BLaER1 treated with 17β-estradiol and CSF1 and Interleukin-3, amounts not matched to agents 10 nM and 100 nM (cell line): ENCODE measurements at regions not wholly inside any gene's neighbourhood (a gene's known extent, or its start where the extent isn't known, plus 50 kb on each side); places are given as distances from the start of the nearest gene placed in this dataset.
"Not testable (repeated sequence)": the region's sequence is repeated elsewhere in the genome, so short reads cannot be mapped to it uniquely, and the experiment has no call there.

Experiments
- H3K27ac ChIP-seq, 11 experiments: shearing (Covaris generic); formaldehyde crosslinking; 2 replicates each; pipeline ENCODE4 v1.8.1; 2022
- H3K27me3 ChIP-seq, 11 experiments: shearing (Covaris generic); formaldehyde crosslinking; 2 replicates each; pipeline ENCODE4 v1.8.1; 2022
- H3K36me3 ChIP-seq, 11 experiments: shearing (Covaris generic); formaldehyde crosslinking; 2 replicates each; pipeline ENCODE4 v1.8.1; 2022
- H3K4me1 ChIP-seq, 10 experiments: shearing (Covaris generic); formaldehyde crosslinking; 2 replicates each; pipeline ENCODE4 v1.8.1; 2022
- H3K4me2 ChIP-seq, 11 experiments: shearing (Covaris generic); formaldehyde crosslinking; 2 replicates each; pipeline ENCODE4 v1.8.1; 2022
- H3K4me3 ChIP-seq, 10 experiments: shearing (Covaris generic); formaldehyde crosslinking; 2 replicates each; pipeline ENCODE4 v1.8.1; 2022
- H3K9ac ChIP-seq, 11 experiments: shearing (Covaris generic); formaldehyde crosslinking; 2 replicates each; pipeline ENCODE4 v1.8.1; 2022
- H3K9me3 ChIP-seq, 11 experiments: shearing (Covaris generic); formaldehyde crosslinking; replicated peaks in 1 of 11; 2 replicates each; pipeline ENCODE4 v1.8.1; 2022
- H4K20me1 ChIP-seq, 11 experiments: shearing (Covaris generic); formaldehyde crosslinking; 2 replicates each; pipeline ENCODE4 v1.8.1; 2022
- Cebpa-rat ChIP-seq, 11 experiments: shearing (Covaris generic); IDR thresholded peaks; 2 replicates each; pipeline ENCODE4 v1.8.1; 2022

DNA sequence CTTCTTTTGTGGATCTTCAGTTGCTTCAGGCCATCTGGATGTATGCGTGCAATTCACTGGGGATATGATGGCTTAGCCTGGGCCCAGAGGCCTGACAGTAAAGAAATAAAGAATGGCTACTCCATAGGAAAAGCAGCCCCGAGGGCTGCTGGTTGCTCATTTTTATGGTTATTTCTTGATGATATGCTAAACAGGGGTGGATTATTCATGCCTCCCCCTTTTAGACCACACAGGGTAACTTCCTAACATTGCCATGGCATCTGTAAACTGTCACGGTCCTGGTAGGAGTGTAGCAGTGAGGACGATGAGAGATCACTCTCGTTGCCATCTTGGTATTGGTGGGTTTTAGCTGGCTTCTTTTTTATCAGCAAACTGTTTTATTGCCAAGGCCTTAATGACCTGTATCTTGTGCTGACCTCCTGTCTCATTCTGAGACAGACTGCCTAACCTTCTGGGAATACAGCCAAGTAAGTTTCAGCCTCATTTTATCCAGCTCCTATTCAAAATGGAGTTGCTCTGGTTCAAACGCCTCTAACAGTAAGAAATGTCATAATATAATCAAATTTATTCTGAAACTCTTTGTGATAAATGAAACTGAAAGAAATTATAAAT, 60.5 kb downstream of the DSEL start:
- H3K4me3 ChIP-seq: no peak overlapping the region
- H3K4me2 ChIP-seq: peak overlapping the region in 7 of 11 experiments; percentile 7 to 54 (median 44); a peak in 10 of 22 replicates
- TF ChIP-seq Cebpa-rat (IDR thresholded peaks at IDR 0.05): no peak
- peaks cover 0 to 25% (median 11%) of the 10 kb centered on the region in 10 experiments; a peak in 9 of 20 replicates for H3K4me1 ChIP-seq
- H3K9me3 ChIP-seq: peaks cover 4 to 11% (median 7%) of the 10 kb centered on the region in 11 experiments; a peak in 21 of 22 replicates
- H3K36me3 ChIP-seq: no peaks in the 10 kb centered on the region
- H3K9ac ChIP-seq: no peak overlapping the region
- peak overlapping the region in 4 of 11 experiments; percentile 10 to 41 (median 22); a peak in 2 of 22 replicates for H3K27ac ChIP-seq
- H3K27me3 ChIP-seq: no peaks in the 10 kb centered on the region
- no peaks in the 10 kb centered on the region for H4K20me1 ChIP-seq

- H3K4me1 ChIP-seq: peaks cover 0 to 25% (median 11%) of the 10 kb centered on the region in 10 experiments; a peak in 9 of 20 replicates
- H3K4me3 ChIP-seq: no peak overlapping the region
- peaks cover 15 to 30% (median 22%) of the 10 kb centered on the region in 11 experiments for H3K9me3 ChIP-seq
- no peaks in the 10 kb centered on the region for H3K36me3 ChIP-seq
- no peak for TF ChIP-seq Cebpa-rat (IDR thresholded peaks at IDR 0.05)
- no peaks in the 10 kb centered on the region for H3K27me3 ChIP-seq
- no peak overlapping the region for H3K9ac ChIP-seq
- no peak overlapping the region for H3K27ac ChIP-seq
- H4K20me1 ChIP-seq: no peaks in the 10 kb centered on the region
- H3K4me2 ChIP-seq: no peak overlapping the region
Measured at GRCh38 chr18:67453901-67454300, 62.6 kb downstream of the DSEL start.

DNA sequence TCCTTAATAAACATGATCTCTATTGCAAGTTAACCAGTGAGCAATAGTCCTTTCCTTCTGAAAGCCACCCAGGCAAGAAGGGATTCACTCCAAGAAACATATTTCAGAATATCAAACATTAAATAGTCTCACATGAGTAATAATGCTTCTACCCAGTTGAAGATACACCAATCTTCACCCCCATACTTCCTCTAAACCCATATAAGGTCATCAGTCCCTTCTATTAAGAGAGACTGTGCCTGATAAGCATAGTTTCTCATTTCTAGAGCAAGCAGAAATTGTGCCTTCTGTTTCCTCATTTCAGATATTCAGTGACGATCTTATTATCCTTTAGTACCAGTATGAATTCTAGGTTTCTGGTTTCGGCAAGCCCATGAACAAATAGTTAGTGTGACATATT, 64.6 kb downstream of the DSEL start:
- no peaks in the 10 kb centered on the region for H4K20me1 ChIP-seq
- H3K27ac ChIP-seq: no peak overlapping the region
- no peak overlapping the region for H3K4me3 ChIP-seq
- H3K4me1 ChIP-seq: peaks cover 0 to 22% (median 10%) of the 10 kb centered on the region in 10 experiments; a peak in 9 of 20 replicates
- H3K36me3 ChIP-seq: no peaks in the 10 kb centered on the region
- no peak overlapping the region for H3K9ac ChIP-seq
- no peak for TF ChIP-seq Cebpa-rat (IDR thresholded peaks at IDR 0.05)
- H3K4me2 ChIP-seq: 0 out of 22 replicates have a peak overlapping the region, but pooled peaks of 1 of the 11 experiments have one; percentile 17
- H3K27me3 ChIP-seq: no peaks in the 10 kb centered on the region
- peaks cover 15 to 30% (median 22%) of the 10 kb centered on the region in 11 experiments for H3K9me3 ChIP-seq

DNA sequence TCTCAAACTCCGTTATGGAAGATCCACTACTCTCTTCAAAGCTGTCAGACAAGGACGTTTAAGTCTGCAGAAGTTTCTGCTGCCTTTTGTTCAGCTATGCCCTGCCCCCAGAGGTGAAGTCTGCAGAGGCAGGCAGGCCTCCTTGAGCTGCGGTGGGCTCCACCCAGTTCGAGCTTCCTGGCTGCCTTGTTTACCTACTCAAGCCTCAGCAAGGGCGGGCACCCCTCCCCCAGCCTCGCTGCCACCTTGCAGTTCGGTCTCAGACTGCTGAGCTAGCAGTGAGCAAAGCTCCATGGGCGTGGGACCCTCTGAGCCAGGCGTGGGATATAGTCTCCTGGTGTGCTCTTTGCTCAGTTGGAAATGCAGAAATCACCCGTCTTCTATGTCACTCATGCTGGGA, 65.4 kb downstream of the DSEL start:
- H3K27me3 ChIP-seq, H3K4me2 ChIP-seq, H3K36me3 ChIP-seq, H4K20me1 ChIP-seq, H3K9ac ChIP-seq, H3K27ac ChIP-seq, H3K4me3 ChIP-seq: not testable (repeated sequence)
- peaks cover 15 to 30% (median 22%) of the 10 kb centered on the region in 11 experiments for H3K9me3 ChIP-seq
- H3K4me1 ChIP-seq: peaks cover 0 to 14% (median 6%) of the 10 kb centered on the region in 10 experiments; a peak in 9 of 20 replicates

DNA sequence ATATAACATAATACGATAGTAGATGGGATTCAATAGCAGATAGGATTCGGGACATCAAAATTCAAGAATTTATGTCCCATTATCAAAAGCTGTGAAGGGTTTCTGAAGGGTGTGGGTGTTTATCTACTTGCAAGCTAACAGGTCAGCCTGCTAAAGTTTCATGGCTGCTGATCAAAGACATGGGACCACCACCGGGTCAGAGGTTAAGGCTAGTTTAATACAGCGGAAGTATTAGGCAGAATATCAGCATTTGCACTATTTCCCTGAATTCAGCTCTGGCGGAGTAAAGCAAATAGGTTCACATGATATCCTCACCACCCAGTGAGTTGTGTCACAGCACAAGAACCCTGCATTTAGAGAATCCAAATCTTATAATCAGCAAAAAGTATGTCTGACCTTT, 82.5 kb downstream of the DSEL start:
- Histone ChIP-seq H3K4me3 (no peak overlapping the region), H3K9me3 (peaks cover 10 to 20% (median 14%) of the 10 kb centered on the region in 11 experiments; a peak in 21 of 22 replicates), H3K9ac (no peak overlapping the region), H3K4me2 (no peak overlapping the region), H4K20me1 (no peaks in the 10 kb centered on the region), H3K27me3 (no peaks in the 10 kb centered on the region), H3K4me1 (no peaks in the 10 kb centered on the region), H3K27ac (no peak overlapping the region), H3K36me3 (no peaks in the 10 kb centered on the region)
- TF ChIP-seq Cebpa-rat (IDR thresholded peaks at IDR 0.05): no peak

DNA sequence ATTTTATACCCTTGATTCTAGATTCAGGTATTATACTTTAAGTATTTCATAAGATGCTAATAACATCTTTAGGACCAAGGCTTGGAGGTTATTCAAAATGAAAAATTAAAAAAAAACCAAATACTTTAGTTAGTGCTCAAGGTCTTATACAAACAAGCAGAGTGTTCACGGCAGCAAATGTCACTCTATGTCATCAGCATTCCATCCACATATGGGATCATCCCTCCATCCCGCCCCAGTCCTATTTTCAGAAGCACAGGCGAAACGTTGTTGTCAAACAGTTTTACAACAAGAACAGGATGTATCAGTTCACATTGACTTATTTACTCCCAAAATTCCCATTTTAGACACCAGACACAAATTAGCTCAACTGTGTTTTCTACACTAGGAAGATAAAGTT, 83.7 kb downstream of the DSEL start:
- H3K36me3 ChIP-seq: no peaks in the 10 kb centered on the region
- H3K4me1 ChIP-seq: no peaks in the 10 kb centered on the region
- no peak overlapping the region for H3K4me2 ChIP-seq
- no peak overlapping the region for H3K27ac ChIP-seq
- H3K27me3 ChIP-seq: no peaks in the 10 kb centered on the region
- no peaks in the 10 kb centered on the region for H4K20me1 ChIP-seq
- H3K4me3 ChIP-seq: no peak overlapping the region
- peaks cover 6 to 16% (median 8%) of the 10 kb centered on the region in 11 experiments; a peak in 21 of 22 replicates for H3K9me3 ChIP-seq
- H3K9ac ChIP-seq: no peak overlapping the region
- no peak for TF ChIP-seq Cebpa-rat (IDR thresholded peaks at IDR 0.05)

DNA sequence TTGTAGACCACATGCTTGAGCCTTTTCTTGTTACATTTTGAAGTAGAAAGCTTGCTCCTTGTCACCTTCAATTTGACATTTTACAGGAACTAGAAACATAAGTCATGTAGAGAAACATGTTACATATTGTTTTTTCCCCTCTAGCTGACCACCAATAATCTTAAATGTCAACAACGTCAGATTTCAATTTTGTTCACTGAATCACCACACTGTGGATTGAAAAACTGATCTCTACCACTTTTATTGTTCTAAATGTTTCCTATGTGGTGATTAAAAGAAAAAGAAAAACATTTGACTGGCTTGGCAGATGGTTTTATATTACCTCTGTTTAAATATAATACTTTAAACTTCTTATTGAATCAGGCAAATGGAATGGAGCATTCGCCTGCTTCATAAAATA, 87.7 kb downstream of the DSEL start:
- Histone ChIP-seq H3K36me3 (no peaks in the 10 kb centered on the region), H3K4me1 (no peaks in the 10 kb centered on the region), H3K9ac (no peak overlapping the region), H4K20me1 (no peaks in the 10 kb centered on the region), H3K9me3 (no peaks in the 10 kb centered on the region), H3K27ac (no peak overlapping the region), H3K27me3 (no peaks in the 10 kb centered on the region), H3K4me2 (no peak overlapping the region), H3K4me3 (no peak overlapping the region)
- TF ChIP-seq Cebpa-rat (IDR thresholded peaks at IDR 0.05): no peak

GRCh38 chr18:67428158-67428557, 88.4 kb downstream of the DSEL start:
- H4K20me1 ChIP-seq: no peaks in the 10 kb centered on the region
- H3K27me3 ChIP-seq: no peaks in the 10 kb centered on the region
- TF ChIP-seq Cebpa-rat (IDR thresholded peaks at IDR 0.05): no peak
- H3K4me3 ChIP-seq: no peak overlapping the region
- H3K9me3 ChIP-seq: no peaks in the 10 kb centered on the region
- no peaks in the 10 kb centered on the region for H3K4me1 ChIP-seq
- no peak overlapping the region for H3K9ac ChIP-seq
- no peak overlapping the region for H3K27ac ChIP-seq
- H3K4me2 ChIP-seq: no peak overlapping the region
- no peaks in the 10 kb centered on the region for H3K36me3 ChIP-seq

DNA sequence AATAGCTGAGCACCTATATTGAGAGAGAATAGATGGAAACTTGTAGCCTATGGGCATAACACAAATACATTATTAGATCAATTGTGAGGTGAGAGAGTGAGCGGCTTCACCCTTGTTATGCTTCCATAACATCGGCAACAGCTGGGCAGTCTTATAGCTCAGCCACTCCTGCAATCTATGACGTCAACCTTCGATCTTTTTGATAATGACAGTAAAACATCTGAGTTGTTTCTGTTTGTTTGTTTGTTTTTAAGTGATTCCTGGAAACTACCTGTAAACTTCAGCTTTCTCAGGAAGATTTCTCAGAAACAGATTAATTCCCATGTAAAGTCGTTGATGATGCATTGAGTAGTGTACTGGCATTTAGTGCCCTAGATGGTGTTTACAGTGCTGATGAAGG, 90.0 kb downstream of the DSEL start:
- Histone ChIP-seq H3K4me3 (no peak overlapping the region), H3K9me3 (no peaks in the 10 kb centered on the region), H3K27me3 (no peaks in the 10 kb centered on the region), H3K27ac (no peak overlapping the region), H3K36me3 (no peaks in the 10 kb centered on the region), H3K9ac (no peak overlapping the region), H3K4me1 (no peaks in the 10 kb centered on the region), H3K4me2 (no peak overlapping the region), H4K20me1 (no peaks in the 10 kb centered on the region)
- no peak for TF ChIP-seq Cebpa-rat (IDR thresholded peaks at IDR 0.05)

DNA sequence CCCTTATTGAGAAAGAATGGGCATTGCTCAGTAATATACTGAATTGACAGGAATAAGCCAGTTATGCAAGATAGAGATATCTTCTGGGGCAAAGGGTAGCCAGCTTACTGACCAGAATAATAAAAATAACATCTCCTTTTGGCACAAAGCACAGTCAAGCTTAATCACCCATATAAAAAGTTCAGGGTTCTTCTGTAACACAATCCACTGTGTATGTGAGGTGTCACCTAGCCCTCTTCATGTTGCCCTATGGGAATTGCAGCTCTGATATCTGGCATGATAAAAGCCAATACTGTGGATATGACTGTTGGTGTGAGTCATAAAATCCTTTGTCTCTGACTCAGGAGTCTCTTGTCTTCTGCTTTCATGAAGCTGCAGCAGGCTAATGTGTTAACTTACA, 90.8 kb downstream of the DSEL start:
- Histone ChIP-seq H3K4me3 (no peak overlapping the region), H3K9me3 (no peaks in the 10 kb centered on the region), H4K20me1 (no peaks in the 10 kb centered on the region), H3K4me1 (no peaks in the 10 kb centered on the region), H3K9ac (no peak overlapping the region), H3K4me2 (no peak overlapping the region), H3K27me3 (no peaks in the 10 kb centered on the region), H3K36me3 (no peaks in the 10 kb centered on the region), H3K27ac (no peak overlapping the region)
- no peak for TF ChIP-seq Cebpa-rat (IDR thresholded peaks at IDR 0.05)
